ENCODE measurements at regions not wholly inside any gene's neighbourhood (a gene's known extent, or its start where the extent isn't known, plus 50 kb on each side); places are given as distances from the start of the nearest gene placed in this dataset.
"Not testable (repeated sequence)": the region's sequence is repeated elsewhere in the genome, so short reads cannot be mapped to it uniquely, and the experiment has no call there.

DNA sequence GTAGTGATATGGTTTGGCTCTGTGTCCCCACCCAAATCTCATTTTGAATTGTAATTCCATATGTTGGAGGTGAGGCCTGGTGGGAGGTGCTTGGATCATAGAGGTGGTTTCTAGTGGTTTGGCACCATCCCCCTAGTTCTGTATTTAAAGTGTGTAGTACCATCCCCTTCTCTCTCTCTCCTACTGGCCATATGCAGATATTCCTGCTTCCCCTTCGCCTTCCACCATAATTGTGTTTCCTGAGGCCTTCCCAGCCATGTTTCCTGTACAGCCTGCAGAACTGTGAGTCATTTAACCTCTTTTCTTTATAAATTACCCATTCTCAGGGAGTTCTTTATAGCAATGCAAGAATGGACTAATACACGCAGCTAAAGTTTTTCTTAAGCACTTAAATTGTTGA lies 340.0 kb downstream of the ANAPC1 start:
- FAIRE-seq, result not testable (repeated sequence)

DNA sequence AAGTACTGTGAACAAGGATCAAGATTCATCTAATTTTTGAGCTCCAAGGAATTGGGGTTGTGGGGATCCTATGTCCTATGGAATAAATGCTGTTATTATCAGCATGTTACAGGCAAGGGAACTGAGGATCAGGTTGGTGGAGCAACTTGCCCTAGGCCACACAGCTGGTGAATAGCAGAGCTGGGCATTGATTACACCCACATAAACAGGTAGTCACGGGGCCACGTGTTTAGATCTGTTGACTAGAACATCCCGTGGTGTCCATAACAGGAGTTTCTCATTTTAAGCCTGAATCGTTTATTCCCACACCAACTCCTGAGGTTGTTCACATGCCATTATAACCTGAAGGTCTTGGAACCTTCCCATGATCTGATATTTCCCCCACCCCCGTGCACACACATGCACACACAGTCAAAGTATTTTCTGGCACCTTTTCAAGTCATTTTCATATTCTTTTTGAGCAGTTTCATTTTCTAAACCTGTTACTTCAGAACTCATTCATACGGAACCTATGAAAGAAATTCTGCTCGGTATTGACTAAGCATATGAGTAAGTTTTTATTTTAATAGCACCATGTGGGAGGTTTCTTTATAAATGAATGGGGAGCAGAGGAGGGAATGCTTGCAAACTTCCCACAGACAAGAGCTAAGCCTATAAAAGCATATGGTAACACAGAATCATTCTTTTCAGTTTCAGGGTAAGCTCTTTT lies 338.1 kb downstream of the ANAPC1 start:
- not testable (repeated sequence) for FAIRE-seq

DNA sequence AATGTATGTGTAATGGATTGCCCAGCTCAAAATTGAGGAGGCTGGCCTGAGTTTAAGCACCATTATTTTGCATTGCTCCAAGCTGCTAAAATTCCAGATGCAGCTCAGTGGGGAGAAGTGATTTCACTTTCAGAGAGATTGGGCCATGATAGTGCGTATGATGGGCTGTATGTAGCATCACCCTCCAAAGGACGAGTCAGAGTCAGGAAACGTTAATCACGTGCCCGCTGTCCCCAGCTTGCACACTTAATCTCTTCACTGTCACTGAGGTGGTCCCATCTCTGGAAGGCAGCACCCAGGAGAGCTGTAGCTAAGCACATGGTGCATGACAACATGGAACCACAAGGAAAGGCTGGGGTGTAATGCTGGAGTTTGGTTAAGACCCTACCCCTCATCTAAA lies 337.4 kb downstream of the ANAPC1 start:
- not testable (repeated sequence) for FAIRE-seq

DNA sequence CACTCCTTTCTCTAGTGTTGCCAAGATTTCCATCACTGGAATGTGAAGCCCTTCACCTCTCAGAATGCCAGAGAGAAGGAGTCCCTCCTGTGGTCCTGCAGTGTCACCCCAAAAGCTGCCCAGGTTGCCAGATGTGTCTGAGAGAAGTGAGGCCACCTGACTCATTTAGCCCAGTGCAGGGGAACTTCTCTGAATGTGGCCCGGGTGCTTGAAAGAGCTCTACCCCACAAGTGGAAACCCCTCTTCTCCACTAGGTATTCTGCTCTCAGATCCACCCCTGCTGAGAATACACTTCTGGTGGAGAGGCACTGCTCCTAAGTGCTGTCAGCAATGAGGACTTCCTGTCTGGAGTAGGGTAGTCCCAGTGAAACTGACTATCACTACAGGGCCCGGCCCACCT lies 334.8 kb downstream of the ANAPC1 start:
- FAIRE-seq, result not testable (repeated sequence)

DNA sequence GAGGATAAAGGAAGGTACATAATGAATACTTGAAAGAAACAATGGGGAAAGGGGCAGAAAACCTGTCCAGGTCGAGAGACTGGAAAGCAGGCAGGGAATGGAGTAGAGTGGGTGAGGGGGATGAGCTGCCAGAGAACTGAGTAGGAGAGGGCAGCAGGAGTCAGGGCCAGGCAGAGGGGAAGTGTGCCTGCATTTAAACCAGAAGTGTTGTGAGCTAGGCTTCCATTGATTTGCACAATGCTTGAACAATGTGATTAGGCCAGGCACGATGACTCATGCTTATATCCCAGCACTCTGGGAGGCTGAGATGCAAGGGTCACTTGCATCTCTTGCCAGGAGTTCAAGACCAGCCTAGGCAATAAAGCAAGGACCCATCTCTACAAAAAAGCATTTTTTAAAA lies 332.6 kb downstream of the ANAPC1 start:
- not testable (repeated sequence) for FAIRE-seq

DNA sequence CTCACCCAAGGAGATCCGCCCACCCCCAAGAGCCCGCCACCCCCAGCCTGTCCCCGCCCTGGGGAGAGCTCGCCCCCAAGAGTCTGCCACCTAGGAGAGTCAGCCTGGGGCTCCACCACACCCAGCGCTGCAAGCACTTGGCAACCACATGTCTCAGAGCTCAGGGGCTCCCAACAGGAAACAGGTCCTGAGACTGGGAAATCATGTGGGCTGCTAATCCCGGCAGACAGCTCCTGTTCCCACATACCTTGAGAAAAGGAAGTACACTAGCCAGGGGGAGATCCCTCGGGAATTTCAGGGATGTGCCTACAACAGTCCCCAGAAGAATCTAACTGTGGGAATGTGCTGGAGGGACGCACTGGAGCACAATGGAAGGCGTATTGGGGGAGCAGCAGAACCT lies 331.4 kb downstream of the ANAPC1 start:
- FAIRE-seq, result not testable (repeated sequence)

DNA sequence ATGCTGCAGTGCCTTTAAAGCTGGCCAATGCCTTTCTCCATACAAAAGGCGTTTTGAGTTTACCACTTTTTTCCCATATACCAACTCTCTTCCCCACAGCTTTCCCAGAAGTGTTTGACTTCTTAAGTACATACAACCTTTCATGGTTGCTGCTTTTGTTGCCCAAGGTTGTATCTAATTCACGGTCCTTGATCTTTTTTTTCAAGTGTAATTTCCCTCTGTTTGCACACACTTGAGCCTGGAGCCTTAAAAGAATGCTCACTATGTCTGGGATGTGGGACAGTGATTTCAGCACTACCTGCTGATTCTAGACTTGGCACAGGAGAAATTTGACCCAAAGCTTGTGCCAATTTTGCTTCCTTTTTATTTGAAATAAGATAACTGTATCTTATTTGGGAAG lies 324.7 kb downstream of the ANAPC1 start:
- not testable (repeated sequence) for FAIRE-seq

DNA sequence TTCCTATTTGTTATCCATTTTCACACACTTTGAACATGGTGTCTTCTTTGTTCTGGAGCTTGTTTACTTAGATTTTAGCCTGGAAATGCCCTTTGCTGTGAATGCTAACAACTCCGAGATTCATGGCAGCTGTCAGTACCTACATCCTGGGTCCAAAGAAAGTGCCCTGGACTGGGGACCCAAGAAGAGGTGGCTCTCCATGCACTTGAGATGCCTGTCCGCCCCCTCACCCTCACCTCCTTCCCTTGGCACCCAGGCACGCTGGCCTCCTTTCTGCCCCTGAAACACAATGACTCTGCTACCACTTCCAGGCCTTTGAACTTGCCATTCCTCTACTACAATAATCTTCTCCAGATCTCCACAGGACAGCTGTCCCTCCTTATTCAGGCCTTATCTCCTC lies 324.2 kb downstream of the ANAPC1 start:
- FAIRE-seq, result not testable (repeated sequence)

DNA sequence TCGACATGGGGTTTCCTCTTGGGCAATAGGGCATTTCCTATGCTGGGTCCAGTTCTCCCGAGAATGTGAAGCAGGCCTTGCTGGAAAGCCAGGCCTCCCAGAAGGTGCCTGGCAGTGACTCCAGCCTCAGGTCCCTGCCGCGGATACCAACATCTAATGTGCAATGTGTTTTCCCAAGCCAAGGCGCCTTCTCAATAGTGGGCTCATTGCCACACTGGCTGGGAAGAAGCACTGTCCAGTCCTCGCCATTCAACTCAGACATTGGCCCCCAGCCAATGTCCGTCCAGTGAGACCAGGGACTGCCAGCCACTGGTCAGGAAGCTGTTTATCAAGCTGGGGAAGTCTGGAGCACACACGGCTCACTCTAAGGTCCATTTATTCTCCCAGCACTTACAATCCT lies 317.9 kb downstream of the ANAPC1 start:
- FAIRE-seq, result not testable (repeated sequence)

DNA sequence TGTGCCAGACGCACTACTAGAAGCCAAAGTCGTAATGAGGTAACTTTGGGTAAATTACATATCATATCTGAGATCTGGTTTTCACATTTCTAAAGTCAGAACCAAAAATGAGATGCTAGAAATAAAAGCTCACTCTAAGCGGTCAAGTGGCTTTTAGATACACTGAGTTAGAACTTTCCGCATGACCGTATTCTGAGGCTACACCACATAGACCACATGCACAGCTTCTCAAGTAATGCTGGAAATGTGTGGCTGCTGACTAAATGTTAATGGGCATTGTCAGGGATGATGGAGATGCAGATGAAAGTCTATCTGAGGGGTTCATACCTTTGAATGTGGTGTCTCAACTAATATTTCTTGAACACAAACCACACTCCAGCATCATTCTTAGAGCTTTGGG lies 316.8 kb downstream of the ANAPC1 start:
- not testable (repeated sequence) for FAIRE-seq

DNA sequence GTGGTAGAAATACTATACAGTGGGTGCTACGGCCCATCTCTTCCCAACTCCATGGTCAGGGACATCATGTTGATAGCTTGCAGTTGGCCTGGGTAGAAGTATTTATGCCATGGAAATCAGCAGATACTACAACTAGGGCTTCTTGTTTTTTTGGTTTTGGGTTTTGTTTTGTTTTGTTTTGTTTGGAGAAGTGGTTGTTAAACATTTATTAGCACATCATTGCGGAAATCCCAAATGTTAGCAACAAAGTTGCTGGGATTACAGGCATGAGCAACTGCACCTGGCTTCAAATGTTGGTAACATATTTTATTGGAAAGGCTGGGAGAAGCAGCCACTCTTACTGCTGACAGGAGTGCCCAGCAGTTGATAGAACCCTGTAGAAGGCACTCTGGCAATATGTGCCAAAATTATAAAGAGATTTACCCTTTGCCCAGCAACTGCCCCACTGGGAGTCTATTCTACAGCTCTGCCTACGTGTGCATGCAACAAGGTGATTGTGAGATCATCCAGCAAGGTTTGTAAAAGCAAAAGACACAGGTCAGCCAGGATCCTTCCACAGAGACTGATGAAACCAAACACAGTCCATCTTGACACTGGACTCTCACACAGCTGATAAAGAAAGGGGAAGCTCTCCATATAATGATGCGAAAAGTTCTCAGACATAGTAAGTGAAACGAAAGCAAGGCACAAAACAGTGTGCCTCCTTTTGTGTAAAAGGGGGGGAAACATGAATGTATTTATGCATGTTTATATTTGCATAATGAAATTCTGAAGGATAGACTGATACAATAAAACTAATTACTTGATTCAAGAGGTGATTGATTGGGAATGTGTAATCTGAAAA lies 314.4 kb downstream of the ANAPC1 start:
- not testable (repeated sequence) for FAIRE-seq

DNA sequence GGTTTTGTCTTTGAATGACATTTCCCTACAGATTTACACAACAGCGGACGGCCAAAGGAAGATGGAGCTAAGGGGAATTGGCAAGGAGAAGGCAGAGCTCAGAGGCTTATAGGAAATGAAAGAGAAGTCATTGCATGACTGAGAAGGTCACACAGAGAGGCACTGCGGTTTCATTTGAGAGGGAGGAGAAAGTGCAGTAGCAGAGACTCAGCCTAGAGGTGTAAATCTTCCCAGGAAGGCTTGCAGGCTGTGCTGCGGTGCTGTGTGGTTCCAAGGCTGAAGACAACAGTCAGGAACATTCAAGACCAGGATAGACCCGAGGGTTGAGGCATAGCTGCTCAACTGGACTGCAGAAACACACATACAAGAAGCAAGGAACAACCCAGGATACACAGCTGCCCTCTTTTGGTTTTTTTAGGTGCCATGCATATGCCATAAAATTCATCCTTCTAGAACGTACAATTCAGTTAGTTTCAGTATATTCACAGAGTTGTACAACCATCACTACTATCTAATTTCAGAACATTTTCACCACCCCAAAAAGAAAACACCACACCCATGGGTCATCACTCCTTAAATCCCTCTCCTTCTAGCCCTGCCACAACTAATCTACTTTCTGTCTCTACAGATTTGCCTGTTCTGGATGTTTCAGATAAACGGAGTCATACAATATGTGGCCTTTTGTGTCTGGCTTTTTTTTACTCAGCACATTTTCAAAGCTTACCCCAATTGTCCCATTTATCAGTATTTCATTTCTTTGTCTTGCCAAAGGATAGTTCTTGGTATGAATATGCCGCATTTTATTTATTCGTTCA lies 313.5 kb downstream of the ANAPC1 start:
- not testable (repeated sequence) for FAIRE-seq

DNA sequence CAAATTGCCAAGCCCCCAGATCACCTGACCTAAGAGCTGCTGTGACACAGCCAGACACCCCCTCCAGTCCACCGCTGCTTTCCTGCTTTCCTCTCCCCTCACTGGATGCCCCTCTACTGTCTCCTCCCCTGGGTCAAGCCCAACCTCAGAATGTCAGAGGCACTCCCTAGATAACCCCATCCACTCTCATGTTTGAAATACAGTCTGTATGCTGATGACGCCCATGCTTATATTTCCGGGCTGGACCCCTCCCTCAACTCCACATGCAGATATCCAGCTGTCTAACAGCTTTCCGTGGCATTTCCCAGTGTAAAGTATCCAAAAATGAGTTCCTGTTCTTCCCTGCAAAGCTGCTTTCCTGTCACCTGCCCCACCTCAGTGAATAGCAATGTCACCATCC lies 309.2 kb downstream of the ANAPC1 start:
- not testable (repeated sequence) for FAIRE-seq

DNA sequence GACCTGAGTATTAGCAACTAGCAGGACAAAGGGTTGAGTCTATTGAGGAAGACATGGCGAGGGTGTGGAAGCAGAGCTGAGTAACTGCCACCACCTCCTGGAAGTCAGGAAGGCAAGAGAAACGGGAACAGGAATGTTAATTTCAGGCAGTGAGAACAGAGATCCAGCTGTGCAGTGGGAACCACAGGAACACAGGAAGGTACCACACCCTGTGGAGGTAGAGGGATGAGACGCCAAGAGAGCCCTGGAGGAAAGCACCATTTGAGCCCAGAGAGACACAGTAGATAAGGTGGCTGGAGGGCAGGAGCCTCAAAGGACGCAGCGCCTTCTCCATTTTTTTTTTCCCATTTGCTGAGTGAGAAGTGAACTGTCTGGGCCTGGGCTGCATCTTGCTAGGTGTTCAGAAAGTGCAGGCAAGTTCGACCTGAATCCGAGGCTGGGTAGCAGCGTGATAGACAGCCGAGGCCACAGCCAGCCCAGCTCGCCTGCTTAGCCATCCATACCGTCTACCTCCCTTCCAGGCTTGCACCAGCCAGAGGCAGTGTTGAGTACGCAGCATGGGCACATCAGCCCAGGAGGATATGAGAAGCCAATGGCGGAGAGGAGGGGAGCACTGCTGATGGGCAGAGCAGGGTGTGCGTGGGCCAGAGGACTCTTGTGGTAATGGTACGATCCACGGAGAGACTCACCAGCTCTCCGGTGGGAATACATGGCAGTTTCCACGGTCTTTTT lies 306.7 kb downstream of the ANAPC1 start:
- FAIRE-seq, result not testable (repeated sequence)

DNA sequence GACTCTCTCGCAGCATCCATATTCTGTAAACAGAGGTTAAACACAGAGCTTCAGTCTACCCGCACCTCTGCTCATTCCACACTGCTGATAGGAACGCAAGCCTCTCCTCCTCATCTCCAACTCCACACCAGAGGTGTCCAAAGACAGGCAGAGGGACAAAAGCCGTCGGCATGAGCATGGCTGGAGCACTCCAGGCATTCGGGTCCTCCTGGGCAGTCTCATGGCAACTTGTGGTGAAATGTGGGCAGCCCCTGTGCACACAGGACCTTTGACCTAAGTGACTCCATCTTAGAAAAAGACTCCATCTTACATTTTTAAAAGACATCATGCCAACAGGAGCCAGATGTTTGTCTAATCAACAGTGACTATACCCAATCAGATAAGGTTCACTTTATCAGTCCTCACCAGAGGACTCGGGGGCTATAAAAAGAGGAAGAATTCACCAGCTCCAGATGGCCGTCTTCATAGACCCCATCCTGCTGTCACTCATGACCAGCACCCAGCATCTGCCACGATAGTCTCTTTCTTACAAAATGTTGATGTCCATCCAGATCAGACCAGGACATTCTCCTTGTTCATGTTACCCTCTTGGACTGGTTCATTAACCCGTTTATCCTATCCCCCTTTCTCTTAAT lies 304.4 kb downstream of the ANAPC1 start:
- not testable (repeated sequence) for FAIRE-seq

DNA sequence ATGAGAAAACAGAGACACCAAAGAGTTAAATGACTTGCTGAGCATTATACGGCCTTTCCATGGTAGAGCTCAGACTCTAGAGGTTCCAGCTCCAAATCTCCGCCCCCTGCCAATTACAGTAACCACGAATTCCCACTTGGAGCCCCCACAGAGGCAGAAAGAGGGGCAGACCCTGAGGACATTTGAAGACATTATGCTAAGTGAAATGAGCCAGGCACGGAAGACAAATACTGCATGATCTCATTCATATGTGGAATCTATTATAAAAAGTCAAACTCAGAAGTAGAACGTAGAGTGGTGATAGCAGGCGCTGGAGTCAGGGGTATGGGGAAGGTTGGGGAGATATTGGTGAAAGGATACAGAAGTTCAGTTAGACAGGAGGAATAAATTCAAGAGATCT lies 303.4 kb downstream of the ANAPC1 start:
- FAIRE-seq, result not testable (repeated sequence)

DNA sequence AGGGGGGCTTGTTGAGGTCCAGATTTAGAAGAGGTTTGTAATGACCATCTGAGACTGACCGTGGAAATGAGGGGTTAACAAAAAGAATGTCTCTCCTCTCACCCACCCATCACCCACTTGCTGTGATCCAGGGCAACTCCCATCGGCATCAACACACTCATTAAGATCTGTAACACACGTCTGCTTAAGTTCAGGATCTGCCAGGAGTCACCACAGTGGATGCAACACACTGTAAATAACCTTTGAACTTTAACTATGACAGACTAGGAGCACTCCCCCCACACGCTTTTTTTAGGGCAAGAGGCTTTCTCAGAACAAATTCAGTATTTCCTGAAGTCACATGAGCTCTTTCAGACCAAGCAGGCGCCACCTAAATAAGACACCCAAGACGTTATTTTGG lies 301.9 kb downstream of the ANAPC1 start:
- not testable (repeated sequence) for FAIRE-seq

DNA sequence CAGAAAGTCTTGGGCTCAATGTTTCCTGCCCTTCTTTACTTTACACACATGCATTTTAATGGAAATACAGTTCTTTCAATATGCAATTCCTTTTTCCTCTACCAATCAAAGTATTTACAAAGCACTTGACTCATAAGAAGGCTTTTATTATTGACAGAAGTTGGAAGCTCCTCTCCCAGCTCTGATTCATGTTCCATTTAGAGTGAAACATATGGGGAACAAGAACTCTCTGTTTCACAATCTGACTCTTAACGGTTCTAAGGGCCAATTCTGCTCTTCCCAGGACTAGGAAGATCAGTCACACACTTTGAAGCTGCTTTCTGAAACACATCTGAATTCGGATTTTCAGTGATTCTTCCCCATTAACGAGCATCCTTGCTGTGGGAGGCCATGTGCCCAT lies 300.5 kb downstream of the ANAPC1 start:
- FAIRE-seq, result not testable (repeated sequence)

DNA sequence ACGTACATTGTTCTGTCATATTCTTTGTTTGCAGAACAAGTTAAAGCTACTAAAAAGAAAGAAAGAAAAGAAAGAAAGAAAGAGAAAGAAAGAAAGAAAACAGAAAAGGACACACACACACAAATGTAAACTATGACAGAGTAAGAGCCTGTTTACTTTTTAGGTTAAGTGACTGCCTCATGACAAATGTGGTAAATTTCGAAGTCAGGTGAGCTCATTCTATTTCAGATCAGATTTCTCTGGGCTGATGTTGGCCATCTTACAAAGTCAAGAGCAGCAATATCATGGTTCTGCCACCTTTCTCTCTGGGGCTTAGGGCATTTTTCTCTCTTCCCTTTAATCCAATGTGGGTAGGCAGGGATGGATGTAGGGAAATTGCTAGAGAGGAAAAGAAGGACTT lies 299.5 kb downstream of the ANAPC1 start:
- FAIRE-seq, result not testable (repeated sequence)

DNA sequence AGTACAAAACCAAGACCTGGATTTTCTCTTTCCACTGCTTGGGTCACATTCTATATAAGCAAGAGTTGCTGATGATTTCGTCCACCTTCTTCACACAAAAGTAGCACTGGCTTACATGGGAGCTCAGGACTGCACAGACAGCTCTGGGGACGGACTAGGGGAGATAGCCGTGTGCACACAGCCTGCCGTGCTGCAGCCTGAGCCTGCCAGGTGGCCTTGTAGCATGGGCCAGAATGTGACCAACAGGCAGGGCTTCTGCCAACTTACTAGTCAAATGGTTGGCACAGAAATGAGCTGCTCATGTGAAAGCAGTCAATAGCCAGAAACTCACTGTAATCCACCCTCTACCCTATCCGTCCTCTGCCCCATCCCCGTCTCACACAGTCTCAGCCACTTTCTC lies 299.0 kb downstream of the ANAPC1 start:
- FAIRE-seq, result not testable (repeated sequence)

DNA sequence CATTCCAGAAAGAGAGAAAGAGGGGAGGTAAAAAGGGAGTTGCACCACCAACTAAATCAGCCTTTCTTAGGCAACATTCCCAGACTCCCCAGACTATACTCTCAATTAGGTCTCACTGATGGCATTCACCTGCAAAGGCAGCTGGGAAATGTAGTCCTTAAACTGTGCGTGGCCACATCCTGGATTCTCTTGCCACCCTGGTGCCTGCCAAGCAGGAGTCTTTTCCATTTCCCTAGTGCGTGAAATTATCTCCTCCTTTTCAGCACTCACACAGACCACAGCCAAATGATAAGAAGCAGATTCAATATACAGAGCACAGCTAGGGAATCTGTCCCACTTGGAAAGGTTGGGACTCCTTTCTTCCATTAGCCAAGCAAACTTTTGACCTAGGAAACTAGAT lies 298.0 kb downstream of the ANAPC1 start:
- FAIRE-seq, result not testable (repeated sequence)

DNA sequence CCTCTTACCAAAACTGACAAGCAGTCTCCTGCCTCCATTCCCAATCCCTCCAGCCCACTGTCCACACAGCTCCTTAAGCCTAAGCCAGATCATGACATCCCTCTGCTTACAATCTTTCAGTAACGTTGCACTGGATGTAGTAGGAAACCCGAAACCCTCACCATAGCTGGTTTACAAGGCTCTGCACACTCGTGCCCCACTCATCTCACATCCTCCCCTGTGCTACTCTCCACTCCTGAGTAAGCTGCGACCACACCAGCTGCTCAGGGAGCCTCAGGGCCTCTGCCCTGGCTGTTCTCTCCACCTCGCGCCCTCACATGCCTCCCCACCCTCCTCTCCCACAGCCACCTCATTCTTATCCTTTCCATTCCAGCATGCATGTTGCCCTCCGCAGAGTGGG lies 288.9 kb downstream of the ANAPC1 start:
- not testable (repeated sequence) for FAIRE-seq
